NCI-H524 (cell line): ENCODE measurements at regions not wholly inside any gene's neighbourhood (a gene's known extent, or its start where the extent isn't known, plus 50 kb on each side); places are given as distances from the start of the nearest gene placed in this dataset.
"Not testable (repeated sequence)": the region's sequence is repeated elsewhere in the genome, so short reads cannot be mapped to it uniquely, and the experiment has no call there.

ENCODE experiments used
- DNase-seq, 2 experiments: peaks; one replicate each; lab custom pipeline; 2025; lab: John Stamatoyannopoulos, UW

DNA sequence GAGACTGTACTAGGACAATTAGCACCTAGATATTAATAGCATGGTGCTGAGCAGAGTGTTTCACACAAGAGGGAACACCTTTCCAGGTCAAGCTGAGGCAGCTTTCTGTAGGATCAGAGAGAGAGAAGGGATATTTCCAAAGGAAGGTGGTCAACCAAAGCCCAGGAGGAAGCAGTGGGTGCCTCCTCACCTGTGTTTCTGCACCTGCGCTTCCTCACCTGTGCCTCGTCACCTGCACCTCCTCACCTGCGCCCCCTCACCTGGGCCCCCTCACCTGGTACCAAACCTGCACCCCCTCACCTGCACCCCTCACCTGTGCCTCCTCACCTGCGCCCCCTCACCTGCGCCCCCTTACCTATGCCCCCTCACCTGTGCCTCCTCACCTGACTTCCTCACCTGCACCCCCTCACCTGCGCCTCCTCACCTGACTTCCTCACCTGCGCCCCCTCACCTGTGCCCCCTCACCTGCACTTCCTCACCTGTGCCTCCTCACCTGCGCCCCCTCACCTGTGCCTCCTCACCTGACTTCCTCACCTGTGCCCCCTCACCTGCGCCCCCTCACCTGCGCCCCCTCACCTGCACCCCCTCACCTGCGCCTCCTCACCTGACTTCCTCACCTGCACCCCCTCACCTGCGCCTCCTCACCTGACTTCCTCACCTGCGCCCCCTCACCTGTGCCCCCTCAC lies 67.9 kb downstream of the TTLL2 start:
- no peak for DNase-seq

DNA sequence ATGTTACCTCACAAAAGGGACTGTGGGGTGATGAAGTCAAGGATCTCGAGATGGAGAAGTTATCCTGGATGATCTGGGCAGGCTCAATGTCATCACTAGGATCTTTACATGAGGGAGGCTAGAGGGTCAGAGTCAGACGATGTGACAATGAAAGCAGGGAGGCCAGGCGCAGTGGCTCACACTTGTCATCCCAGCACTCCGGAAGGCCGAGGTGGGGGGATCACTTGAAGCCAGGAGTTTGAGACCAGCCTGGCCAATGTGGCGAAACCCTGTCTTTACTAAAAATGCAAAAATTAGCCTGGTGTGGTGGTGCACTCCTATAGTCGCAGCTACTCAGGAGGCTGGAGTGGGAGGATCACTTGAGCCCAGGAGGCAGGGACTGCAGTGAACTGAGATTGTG lies 68.8 kb downstream of the TTLL2 start:
- no peak for DNase-seq

DNA sequence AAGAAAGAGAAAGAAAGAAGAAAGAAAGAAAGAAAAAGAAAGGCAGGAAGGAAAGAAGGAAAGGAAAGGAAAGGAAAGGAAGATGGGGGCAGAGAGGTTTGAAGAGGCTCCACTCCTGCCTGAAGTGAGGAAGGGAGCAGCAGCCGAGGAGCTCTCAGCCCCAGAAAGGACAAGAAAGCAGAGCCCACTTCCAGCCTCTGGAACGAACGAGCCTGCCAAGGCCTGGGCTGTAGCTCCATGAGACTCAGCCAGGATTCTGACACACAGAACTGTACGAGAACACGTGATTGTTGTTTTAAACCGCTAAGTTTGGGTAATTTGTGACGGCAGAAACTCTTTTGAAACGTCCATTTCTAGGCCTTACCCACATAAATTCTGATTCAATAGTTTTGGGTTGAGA lies 69.5 kb downstream of the TTLL2 start:
- no peak for DNase-seq

DNA sequence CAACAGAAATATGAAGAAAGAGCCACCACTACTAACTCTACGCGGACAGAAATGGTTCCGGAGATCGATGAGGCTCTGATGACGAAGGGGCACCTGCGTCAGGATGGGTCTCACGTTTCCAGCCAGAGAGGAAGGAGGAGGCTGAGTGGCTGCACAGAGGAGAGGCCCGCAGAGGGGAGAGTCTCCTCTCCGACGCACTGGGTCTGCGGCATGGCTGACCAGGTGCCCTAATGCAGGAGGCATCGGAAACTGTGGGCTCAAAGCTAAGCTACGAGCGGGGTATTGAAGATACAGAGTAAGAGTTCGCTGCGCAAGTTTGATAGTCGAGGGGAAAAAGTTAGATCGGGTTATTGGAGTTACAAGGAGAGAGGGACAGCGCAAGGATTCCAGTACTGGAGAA lies 69.9 kb downstream of the TTLL2 start:
- no peak for DNase-seq

DNA sequence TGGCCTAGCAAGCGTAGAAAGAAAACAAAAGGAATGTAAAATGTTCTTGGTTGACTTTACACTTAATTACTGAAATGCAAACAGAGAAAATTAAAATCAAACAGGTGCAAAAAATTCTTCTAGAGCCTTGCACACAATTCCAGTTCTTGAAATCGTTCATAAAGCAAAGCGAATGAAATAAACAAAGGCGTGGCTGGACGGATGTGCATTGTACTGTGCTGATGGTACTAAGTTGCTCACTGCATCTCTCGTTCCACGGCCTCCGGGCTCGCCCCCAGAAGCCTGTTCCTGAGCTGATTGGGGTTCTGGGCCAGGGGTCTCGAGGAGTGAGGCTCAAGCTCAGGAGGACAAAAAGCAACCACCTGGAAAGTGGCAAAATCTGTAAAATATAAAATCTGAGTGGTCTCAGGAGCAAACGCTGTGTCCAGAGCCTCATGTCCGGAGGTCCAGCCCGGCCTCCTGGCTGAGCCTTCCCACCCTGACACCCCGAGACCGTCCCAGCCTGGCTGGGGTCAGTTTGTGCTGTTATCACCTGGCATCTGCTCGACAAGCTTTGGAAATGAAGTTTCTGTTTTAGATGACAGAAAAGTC lies 71.3 kb downstream of the TTLL2 start:
- DNase-seq: no peak

DNA sequence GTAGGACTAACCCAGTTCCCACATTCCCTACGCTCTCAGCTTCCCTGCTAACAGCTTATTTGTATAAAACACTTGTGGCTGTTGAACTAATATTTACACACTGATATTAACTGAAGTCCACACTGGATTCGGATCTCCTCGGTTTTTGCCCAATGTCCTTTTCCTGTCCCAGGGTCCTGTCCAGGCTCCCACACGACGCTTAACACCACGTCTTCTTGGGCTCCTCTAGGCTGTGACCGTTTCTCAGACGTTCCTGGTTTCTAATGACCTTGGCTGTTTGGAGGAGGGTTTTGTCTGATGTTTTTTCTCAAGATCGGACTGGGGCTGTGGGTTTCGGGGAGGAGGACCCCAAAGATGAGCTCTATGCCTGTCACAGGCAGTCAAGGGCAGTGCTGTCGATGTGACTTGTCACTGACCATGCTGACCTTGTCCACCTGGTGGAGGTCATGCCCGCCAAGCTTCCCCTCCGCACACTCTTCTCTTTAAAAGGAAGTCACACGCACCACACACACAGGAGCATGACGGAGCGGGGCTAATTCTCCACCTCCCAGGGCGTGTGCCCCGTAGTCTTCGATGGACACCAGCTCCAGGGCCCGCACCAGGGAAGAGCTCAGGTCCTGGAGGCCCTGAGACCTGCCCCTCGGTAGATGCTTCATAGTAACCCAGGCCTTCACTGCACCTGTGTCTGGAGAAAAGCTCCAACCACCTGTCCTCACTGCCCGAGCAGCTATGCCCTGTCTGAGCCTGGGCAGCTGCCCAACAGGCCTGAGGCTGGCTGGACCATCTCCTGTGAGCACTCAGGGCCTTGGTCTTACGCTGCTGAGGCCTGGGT lies 72.0 kb downstream of the TTLL2 start:
- DNase-seq: no peak

DNA sequence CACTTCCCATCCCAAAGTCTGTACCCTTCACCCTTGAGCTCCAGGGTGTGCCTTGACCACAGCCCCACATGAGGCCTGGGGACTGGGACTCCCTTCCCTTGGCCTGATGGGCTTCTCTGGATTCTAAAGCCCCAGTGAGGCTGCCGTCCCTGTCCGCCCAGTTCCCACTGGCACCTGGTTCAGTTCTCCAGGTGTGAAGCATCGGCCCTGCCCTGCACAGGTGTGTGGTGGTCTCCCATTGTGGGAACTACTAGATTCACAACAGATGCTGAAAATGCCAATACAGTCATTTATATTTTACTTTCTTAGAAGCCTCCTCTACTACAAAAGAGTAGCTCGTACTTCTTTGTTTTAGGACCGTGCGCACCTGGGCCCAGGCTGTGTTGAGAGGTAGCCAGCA lies 72.8 kb downstream of the TTLL2 start:
- DNase-seq: no peak

DNA sequence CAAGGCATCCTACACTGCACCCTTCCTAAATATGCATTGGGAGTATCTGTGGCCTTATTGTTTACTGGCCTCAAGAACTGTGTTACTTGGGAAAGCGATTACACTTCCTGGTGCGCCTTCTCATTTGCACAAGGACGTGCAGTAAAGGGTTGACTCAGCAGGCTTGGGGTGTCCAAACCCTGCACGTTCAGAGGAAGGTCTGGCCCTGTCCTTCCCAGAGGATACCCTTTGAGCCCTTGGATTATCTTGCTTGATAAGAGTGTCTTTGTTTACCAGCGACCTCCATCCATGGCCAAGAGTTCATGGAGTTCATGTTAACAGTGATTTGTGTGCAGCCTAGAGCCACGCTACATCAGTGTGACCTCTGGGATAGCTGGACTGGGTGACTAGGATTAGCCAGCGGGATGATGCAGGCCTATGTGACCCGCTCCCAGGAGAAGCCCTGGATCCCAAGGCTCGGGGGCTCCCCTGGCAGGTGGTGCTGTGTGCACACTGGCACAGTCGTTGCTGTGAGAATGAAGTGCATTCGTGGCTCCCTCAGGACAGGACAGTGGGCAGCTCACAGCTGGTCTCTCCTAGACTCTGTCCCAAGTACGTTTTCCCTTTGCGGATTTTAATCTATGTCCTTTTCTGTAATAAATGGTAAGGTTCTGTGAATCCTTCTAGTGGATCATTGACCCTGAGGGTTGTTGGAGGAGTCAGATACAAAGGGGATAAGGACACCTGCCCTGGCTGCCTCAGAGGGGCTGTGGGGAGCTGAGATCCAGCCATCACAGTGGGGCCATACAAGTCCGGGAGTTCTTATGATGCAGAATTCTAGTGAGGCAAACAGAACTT lies 73.5 kb downstream of the TTLL2 start:
- DNase-seq: no peak

DNA sequence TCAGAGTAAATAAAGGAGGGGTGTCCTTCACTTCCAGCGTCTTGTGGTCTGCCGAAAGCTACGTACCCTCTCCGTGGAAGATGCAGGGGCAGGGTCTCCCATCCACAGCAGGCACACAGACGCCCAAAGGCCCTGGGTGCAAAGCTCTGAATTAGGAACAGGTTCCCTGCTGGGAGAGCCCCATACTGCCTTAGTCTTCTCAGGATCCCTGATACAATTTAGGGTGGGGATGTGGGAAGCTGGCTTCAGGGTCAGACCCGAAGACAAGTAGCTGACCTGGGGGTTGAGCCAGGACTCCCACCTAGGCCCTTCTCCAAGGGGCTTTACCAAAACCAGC lies 74.1 kb downstream of the TTLL2 start:
- DNase-seq: no peak

DNA sequence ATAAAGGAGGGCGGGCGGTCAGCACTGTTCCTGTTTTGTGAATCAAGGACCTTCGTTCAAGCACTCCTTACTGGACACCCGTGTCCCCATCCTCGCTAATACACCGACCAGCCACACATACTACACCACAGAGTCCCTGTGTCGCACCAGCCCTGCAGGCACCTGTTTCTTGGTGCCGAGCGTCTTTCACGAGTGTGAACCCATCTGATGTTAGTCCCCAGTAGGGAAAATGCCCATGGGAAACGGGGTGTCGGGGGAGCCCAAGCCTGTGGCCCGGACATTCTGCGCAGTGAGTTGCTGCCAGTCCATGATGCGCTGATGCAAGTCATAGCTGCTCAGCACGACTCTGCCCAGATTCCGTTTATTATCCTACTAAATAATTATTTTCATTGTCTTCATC lies 74.7 kb downstream of the TTLL2 start:
- DNase-seq: no peak

DNA sequence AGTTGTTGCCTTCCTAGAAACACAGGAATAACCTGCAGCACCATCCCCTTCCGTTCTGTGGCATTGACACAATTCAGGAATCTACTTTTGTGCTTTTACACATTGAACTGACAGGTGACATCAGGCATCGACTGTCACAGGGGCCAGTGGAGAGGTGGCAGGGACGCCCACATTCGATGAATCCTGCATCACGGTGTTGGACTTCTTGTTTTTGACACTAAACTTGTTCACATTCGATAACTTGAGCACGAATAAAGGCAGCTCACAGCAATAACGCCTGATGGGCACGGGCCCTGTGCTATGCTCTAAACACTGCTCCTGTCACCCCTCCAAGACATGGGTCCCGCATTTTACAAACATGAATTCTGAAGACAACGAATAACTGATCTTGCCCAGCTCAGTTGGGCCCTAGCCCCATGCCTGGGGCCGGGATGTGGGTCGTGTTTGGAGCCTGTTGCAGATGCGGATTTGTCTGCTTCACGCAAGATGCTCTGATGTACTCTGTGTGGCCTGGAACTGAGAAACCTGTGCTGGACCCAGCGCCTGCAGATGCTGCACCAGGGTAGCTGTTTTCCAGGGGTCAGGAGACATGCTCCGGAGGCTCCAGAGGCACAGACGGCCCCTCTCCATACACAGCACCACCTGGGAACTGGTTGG lies 75.7 kb downstream of the TTLL2 start:
- no peak for DNase-seq

DNA sequence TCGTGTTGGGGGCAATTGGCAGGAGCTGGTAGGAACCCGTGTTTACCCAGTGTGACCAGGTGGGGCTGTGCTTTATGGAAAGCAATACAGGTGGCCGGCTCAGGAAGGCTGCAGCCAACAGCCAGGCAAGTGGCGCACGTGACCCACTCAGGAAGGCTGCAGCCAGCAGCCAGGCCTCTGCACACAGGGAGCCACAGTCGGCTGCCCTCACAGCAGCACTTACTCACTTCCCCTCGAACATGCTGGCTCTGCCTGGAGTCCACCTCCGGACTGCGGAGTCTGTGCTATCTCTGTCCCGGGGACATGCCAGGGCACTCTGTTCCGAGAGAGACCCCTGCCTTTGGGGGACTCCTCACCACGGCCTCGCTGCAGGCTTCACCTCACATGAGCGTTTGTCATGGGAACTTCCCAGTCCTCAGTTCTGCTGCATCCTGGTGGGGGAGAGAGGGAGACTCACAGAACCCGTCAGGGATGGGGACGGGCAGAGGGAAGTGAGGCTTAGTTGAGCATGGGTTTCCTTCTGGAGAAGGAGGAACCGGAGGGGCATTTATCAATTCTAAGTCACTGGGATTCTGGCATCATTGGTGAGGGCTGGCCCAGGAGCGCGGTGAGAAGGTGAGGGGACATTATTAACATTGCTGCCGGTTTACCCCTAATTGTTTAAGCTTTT lies 76.8 kb downstream of the TTLL2 start:
- DNase-seq: peak in 1 of 2 experiments; percentile 62

DNA sequence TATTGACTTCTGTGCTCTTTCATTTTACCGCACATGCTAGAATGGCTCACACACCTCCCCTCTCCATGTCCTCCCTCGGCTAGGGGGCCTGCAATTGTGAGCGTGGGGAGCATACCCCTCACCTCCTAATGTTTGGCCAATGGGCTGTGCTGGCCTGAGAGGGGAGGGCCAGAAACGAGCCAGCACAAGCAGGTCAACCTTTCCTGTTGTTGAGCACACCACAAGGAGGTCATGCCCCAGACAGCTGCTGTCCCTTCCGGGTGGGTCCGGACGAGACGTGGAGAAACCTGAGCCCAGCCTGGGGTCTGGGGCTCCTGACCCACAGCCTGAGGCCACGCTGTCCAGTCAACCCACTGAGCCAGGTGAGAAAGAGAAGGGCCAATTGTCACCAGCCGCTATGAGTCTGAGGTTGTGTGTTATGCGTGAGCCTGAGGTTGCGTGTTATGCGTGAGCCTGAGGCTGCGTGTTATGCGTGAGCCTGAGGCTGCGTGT lies 77.4 kb downstream of the TTLL2 start:
- no peak for DNase-seq

DNA sequence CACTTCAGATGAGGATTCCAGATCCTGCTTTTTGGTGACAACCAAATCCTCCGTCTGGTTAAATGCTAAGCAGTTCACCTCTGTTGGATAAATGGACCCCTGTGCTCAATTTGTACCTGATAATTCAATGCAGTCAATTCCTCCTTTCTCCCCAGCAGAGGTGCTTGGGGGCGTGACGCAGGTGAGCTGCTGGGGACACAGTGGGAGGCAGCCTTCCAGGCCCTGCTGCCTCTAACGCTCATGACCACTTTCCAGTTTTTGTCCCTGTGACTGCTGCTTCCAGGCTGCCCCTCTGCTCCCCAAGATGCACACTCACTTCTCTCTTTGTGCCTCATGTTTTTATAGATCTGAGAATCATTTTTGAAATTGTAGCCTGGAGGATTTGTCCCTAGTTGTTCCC lies 78.5 kb downstream of the TTLL2 start:
- no peak for DNase-seq

DNA sequence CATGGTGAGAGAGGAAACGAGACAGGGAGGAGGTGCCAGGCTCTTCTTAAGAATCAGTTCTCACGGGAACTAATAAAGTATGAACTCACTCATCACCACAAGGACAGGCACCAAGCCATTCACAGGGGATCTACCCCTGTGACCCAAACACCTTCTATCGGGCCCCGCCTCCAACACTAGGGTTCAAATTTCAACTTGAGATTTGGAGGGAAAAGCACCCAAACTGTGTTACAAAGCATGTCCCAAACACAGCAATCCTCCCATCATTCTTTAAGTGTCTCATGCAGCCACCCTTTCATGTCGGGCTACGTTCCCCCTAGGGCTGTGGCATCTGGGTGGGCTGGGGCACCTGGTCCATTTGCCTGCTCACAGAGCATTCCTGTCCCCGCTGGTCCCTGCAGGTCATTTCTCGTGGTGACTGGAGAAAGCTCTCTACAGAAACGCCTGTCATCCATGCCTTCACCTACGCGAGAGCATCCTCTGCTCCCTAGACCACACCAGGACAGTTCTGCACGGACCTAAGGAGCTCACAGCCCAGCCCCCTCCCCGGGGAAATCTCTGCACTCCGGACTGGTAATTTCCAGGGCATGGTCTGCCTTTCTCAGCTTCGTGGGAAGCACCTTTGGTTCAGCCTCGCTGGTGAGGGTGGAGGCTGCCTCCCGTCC lies 79.6 kb downstream of the TTLL2 start:
- no peak for DNase-seq

DNA sequence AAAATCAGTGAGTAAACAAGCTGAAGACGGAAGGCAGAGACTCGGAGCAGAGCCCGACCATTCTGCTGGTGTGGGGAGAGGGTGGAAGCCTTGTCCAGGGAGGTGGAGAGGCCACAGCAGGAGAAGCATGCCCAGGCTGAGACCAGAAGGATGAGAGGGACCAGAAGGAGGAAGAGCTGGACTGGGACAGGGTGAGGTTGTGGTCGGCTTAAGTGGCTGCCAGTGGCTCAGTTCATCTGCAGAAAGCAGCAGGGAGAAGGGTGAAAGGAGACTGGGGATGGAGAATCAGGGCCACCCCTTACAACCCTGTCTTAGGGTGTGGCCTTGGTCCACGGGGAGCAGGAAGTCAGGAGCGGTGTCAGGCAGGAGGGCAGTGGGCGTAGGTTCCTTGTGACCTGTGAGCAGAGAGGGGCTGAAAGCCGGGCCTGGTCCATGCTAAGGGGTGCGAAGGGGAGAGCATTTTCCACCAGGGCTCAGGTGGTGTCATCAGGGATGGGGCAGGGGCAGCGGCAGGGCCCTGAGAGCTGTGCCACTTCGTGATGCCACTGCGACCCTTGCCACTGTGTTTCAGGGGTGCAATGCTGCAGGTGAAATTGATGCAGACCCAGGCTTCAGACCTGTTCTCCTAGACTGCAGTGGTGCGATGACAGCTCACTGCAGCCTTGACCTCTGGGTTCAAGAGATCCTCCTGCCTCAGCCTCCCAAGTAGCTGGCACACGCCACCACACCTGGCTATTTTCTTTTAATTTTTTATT lies 81.1 kb downstream of the TTLL2 start:
- no peak for DNase-seq

DNA sequence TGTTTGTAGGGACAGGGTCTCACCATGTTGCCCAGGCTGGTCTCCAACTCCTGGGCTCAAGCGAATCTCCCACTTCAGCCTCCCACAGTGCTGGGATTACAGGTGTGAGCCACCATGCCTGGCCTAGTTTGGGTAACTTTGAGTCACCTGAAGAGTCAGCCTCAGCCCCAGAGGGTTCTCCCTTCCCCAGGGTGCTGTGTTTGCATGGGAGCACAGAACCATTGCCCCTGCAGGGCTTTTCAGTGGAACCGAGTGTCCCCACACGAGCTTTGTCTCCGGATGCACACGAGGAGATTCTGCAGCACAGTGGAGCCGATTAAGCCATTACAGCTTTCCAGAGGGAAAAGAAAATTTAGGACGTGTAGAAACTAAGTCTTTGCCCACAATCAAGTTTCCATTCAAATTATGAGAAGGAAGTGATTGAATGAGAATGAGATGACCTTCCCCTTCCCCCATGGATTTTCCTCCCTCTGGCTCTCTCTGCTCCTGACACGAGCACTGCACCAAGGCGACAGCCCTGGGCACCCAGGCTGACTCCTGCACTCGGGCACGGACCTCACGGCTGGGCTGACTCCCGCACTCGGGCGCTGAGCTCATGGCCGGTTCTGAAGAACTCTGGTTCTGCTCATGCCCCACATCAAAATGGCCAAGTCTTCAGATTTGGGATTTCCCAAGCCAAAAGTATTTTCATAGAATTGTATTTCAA lies 81.8 kb downstream of the TTLL2 start:
- not testable (repeated sequence) for DNase-seq

DNA sequence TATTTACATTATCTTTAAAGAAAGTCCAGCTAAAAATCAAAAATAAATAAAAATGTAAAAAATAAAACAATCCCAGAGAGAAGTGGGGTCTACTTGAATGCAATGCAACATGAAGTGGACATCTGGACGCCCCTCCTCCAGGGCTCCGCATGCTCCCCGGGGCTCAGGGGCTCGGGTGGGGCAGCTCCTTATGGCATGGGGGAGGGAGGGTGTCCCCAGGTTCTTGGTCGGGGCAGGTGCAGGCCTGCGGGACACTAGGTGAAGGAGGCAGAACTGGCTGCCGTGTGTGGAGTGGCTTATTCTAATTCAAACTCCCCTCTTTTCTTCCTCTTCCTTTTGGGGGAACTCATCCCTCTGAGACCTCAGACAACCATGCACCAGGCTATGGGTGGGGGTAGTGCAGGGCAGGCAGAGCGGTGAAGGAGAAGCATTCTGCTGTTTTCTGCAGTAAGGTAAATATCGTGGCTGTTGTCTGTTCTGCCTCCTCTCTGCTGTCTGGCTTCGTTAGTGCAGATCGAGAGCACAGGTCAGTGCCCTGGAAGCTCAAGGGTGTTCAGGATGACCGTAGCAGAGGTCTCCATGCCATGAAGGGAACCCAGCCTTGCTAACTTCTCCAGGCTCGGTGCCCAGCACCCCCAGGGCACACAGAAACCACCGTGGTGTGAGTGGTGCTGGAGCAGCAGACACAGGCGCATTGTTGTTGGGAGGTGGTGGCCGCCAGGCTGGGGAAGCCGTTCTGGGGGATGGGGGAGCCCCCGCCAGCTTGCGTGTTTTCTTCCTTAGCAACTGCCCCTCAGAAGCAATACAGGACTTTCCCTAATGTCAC lies 82.6 kb downstream of the TTLL2 start:
- no peak for DNase-seq
